HFF-Myc (cell line): ENCODE measurements at regions not wholly inside any gene's neighbourhood (a gene's known extent, or its start where the extent isn't known, plus 50 kb on each side); places are given as distances from the start of the nearest gene placed in this dataset.

Source experiments
- DNase-seq: peaks from one replicate; pipeline ENCODE4 v3.0.0-alpha.2; 2011; ENCODE audit warnings: low read depth; ENCODE audit errors: extremely low read depth
- H3K4me3 ChIP-seq: replicated peaks from 2 replicates; pipeline ENCODE4 v1.5.1; 2011; ENCODE audit warnings: low read depth, mild to moderate bottlenecking, control low read depth, low read length
- TF ChIP-seq, protein P1 (sequence below): IDR thresholded peaks from 2 replicates; pipeline ENCODE4 v1.5.1; 2012; ENCODE audit warnings: mild to moderate bottlenecking, low read depth, low read length, control low read depth; ENCODE audit errors: missing control alignments

DNA sequence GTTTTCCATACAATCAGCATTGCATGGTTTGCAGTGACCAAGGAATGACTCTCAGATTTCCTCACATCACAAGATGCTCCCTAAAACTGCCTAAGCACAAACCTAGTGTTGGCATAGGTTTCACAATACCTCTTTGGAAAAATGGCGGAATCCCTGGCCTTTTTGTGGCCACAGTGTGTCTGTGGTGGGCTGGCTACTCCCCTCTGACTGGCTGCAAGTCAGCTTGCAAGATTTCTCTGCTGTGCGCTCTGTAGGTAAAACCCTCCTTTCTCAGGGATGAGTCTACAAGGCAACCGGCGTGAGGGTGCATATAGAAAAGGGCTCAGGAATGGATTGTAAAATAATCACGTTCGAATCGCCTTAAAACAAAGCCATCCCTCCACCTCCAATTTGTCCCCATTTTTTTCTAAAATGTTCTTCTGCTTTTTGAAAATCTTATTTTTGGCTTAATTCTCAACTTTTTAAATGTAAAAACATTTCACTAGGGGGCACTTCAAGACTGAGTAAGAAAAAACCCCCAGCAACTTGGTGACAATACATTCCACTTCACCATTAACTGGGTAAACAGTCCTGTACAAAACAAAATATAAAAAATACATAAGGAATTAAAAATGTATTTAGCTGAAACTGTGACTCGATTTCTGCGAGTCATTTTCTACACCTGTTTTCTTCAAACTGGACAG, 235.6 kb downstream of the STIM2 start:
- TF ChIP-seq, protein P1, sequence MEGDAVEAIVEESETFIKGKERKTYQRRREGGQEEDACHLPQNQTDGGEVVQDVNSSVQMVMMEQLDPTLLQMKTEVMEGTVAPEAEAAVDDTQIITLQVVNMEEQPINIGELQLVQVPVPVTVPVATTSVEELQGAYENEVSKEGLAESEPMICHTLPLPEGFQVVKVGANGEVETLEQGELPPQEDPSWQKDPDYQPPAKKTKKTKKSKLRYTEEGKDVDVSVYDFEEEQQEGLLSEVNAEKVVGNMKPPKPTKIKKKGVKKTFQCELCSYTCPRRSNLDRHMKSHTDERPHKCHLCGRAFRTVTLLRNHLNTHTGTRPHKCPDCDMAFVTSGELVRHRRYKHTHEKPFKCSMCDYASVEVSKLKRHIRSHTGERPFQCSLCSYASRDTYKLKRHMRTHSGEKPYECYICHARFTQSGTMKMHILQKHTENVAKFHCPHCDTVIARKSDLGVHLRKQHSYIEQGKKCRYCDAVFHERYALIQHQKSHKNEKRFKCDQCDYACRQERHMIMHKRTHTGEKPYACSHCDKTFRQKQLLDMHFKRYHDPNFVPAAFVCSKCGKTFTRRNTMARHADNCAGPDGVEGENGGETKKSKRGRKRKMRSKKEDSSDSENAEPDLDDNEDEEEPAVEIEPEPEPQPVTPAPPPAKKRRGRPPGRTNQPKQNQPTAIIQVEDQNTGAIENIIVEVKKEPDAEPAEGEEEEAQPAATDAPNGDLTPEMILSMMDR = no peak
- no peak for DNase-seq
- H3K4me3 ChIP-seq = no peak overlapping the region

DNA sequence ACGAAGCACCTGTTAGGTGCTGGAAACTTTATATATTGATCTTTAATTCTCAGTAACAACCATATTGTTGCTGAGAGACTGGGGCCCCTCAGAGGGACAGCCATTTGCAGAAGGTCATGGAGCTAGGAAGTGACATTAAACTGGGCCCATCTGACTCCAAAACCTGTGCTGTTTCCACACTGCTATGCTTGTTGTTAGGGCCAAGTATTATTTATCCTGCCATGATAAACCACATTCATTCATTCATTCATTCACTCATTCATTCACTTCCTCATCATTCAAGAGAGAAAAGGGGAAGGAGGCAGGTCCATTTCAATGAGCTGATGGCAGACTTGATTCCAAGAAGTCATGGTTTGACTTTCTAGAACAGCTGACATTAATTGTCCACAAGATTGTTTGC, 237.4 kb downstream of the STIM2 start:
- H3K4me3 ChIP-seq = no peak overlapping the region
- DNase-seq = no peak
- TF ChIP-seq, protein P1 = no peak

DNA sequence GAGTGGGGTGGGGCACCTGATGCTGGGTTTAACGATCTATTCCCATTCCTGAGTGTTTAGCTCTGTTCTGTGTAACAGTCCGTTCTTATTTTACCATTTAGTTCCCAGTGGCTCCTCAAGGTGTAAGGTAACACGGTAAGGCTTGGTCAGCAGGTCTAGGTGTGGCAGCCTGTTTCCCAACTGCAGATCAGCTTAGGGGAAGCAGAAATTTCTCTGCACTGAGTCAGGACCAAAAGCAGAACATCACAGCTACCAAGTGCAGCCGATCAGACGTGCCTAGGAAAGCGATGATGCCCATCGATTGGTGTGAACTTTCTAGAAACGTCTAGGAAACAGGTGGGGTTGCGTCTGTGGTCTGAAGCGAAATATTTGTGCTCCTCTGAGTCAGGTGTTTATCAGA, 240.1 kb downstream of the STIM2 start:
- no peak overlapping the region for H3K4me3 ChIP-seq
- DNase-seq = no peak
- TF ChIP-seq, protein P1 = no peak

DNA sequence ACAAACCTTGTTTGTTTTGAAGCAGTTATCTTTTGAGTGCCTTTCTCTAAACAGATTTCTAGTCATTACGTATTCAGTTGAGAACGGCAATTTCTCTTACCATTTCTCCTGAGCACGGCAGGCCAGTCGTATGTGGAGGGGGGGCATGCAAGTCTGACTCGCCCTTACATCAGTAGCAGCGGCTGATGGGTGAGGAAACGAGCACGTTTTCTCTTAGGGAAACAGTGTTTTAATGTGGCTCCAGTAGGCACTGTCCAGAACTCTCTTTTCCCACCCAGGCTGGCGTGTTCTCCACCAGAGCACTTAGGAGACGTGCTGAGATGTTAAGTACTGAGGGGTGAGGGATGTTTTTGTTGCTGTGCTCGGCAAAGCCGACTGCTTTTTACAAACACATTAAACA, 240.5 kb downstream of the STIM2 start:
- TF ChIP-seq, protein P1 = no peak
- H3K4me3 ChIP-seq = no peak overlapping the region
- DNase-seq = no peak

DNA sequence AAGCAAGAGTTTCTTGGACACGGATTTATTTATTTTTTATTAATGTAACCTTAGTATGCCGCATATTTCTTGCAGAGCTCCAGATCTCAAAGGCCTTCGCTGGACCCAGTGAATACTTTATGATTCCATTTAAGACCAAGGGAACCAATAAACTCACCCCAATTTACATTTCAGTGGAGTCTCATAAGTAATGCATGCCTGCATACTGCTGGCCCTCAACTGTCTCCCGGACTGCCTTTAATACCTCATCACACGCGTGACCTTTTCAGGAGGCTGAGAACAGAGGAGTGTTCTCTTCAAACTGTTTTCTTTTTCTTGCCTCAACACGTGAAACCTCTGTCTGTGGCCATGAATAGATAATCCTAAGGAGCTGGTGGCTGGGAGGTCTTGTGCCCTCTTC, 240.9 kb downstream of the STIM2 start:
- no peak for DNase-seq

DNA sequence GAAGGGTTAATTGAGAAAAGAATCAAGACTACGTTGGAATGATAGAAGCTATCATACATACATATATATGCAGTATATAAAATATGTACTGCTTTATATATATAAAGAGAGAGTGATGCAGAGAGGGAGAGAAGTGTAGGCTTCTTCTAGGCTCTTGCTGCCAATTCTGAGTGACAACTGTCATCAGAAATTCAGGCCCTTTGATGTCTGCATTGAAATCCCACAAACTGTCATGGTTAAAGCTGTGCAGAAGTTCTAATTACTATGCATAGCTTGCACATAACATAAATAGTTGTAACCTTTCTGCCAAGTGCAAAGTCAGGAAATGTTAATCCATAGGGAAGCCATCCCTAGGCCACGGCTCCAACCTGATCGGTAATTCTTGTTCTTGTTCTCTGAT, 251.0 kb downstream of the STIM2 start:
- TF ChIP-seq, protein P1 = no peak
- DNase-seq = no peak
- no peak overlapping the region for H3K4me3 ChIP-seq

More for the DNA sequence above, 240.9 kb downstream of the STIM2 start:
- TF ChIP-seq, protein P1 = no peak
- no peak overlapping the region for H3K4me3 ChIP-seq

DNA sequence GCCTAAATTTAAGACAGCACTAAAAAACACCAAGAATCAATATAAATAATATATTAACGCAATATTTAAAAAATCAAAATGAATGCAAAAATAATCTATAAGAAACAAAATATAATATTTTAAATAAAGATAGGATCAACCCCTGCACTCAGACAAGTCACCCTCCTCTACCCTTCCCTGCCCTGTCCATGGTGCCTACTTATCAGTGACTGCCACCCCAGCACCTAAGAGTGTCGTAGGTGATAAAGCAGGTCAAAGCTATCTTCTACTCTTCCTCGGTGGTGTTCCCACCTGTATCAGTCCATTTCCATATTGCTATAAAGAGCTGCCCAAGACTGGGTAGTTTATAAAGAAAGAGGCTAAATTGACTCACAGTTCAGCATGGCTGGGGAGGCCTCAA, 251.9 kb downstream of the STIM2 start:
- TF ChIP-seq, protein P1 = no peak
- no peak overlapping the region for H3K4me3 ChIP-seq
- DNase-seq = no peak
